Mucosa of stomach (tissue), 1 donor: ENCODE measurements at regions not wholly inside any gene's neighbourhood (a gene's known extent, or its start where the extent isn't known, plus 50 kb on each side); places are given as distances from the start of the nearest gene placed in this dataset.

Experiments
- H3K27me3 ChIP-seq: one replicate; pipeline ENCODE4 v1.7.0; 2013; ENCODE audit warnings: mild to moderate bottlenecking, low read length; ENCODE audit not compliant: control insufficient read depth, insufficient read depth
- H3K36me3 ChIP-seq: one replicate; pipeline ENCODE4 v1.7.0; 2013; ENCODE audit warnings: low read length; ENCODE audit not compliant: control insufficient read depth, insufficient read depth
- H3K4me1 ChIP-seq: one replicate; pipeline ENCODE4 v1.7.0; 2013; ENCODE audit warnings: mild to moderate bottlenecking, low read length; ENCODE audit not compliant: control insufficient read depth, insufficient read depth
- H3K4me3 ChIP-seq: one replicate; pipeline ENCODE4 v1.7.0; 2013; ENCODE audit warnings: low read length
- H3K9ac ChIP-seq: one replicate; pipeline ENCODE4 v1.7.0; 2013; ENCODE audit warnings: mild to moderate bottlenecking, low read length, moderate library complexity
- H3K9me3 ChIP-seq: one replicate; pipeline ENCODE4 v1.7.0; 2013; ENCODE audit warnings: mild to moderate bottlenecking, low read length, moderate library complexity; ENCODE audit not compliant: control insufficient read depth
- donor health status: Pancreatic carcinoma.

GRCh38 chr15:91576096-91576495 is 277.4 kb upstream of the SLCO3A1 start:
- H3K4me1 ChIP-seq = no peaks in the 10 kb centered on the region
- H3K27me3 ChIP-seq = no peaks in the 10 kb centered on the region
- H3K9ac ChIP-seq = no peak overlapping the region
- no peaks in the 10 kb centered on the region for H3K9me3 ChIP-seq
- no peaks in the 10 kb centered on the region for H3K36me3 ChIP-seq
- H3K4me3 ChIP-seq = no peak overlapping the region

GRCh38 chr15:91578511-91578910 is 275.0 kb upstream of the SLCO3A1 start:
- no peaks in the 10 kb centered on the region for H3K36me3 ChIP-seq
- H3K4me3 ChIP-seq = no peak overlapping the region
- no peaks in the 10 kb centered on the region for H3K27me3 ChIP-seq
- H3K9me3 ChIP-seq = no peaks in the 10 kb centered on the region
- H3K9ac ChIP-seq = no peak overlapping the region
- H3K4me1 ChIP-seq = no peaks in the 10 kb centered on the region

DNA sequence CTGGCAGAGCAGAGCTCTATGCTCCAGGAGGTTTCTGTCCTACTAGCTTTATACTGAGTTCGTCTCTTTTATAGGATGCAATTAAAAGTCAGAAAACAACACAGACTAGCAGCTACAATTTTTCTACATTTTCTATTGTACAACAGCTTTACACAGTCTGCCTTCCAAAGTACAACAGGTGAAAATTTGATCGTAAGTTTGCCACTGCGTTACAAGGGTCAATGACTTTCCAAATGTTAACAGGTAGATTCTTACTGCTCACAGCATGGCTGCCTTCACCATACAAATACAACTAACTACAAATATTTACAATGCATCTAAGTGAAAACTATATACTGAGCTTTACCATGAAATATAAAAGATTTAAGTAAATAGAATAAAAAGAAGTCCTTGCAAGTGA is 268.6 kb upstream of the SLCO3A1 start:
- Histone ChIP-seq H3K36me3 (no peaks in the 10 kb centered on the region), H3K4me1 (no peaks in the 10 kb centered on the region), H3K9me3 (no peaks in the 10 kb centered on the region), H3K4me3 (no peak overlapping the region), H3K9ac (no peak overlapping the region), H3K27me3 (no peaks in the 10 kb centered on the region)

DNA sequence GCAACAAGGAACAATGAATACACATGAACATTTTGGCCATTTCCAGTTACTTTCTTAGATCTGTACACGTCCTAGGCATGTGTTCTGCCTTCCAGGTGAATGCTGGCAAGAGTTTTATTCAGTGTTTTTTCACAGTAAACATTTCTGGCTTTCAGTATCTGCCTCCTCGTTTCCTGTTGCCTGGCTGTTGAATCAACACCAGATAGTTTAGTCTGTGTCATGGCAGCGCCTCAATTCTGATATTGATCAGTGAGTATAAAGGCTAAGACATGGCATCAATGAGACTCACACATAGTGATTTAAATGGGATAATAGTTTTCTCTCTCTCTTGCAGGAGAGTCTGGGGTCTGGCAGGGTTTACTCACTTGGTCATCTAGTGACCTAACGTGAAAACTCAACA is 266.9 kb upstream of the SLCO3A1 start:
- Histone ChIP-seq H3K4me1 (no peaks in the 10 kb centered on the region), H3K4me3 (no peak overlapping the region), H3K36me3 (no peaks in the 10 kb centered on the region), H3K9me3 (no peaks in the 10 kb centered on the region), H3K9ac (no peak overlapping the region), H3K27me3 (no peaks in the 10 kb centered on the region)

GRCh38 chr15:91589360-91589759 is 264.1 kb upstream of the SLCO3A1 start:
- H3K4me1 ChIP-seq = no peaks in the 10 kb centered on the region
- no peaks in the 10 kb centered on the region for H3K27me3 ChIP-seq
- no peak overlapping the region for H3K9ac ChIP-seq
- no peak overlapping the region for H3K4me3 ChIP-seq
- no peaks in the 10 kb centered on the region for H3K9me3 ChIP-seq
- H3K36me3 ChIP-seq = no peaks in the 10 kb centered on the region

DNA sequence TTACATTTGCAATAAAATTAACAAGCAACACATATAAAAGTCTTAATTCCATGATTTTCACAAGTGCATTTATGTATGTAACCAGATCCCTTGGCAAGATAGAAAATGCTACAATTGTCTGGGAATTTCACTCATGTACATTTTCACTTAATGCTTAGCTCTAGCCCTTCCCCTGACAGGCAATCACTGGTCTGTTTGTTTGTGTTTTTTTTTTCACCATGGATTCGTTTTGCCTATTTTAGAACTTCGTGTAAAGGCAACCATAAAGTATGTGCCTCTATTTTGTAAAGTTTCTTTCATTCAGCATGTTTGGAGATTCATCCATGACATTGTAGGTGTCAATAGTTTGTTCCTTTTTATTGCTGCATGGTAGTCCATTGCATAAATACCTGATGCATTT is 260.9 kb upstream of the SLCO3A1 start:
- H3K9ac ChIP-seq = no peak overlapping the region
- no peaks in the 10 kb centered on the region for H3K9me3 ChIP-seq
- H3K4me3 ChIP-seq = no peak overlapping the region
- no peaks in the 10 kb centered on the region for H3K4me1 ChIP-seq
- H3K27me3 ChIP-seq = no peaks in the 10 kb centered on the region
- no peaks in the 10 kb centered on the region for H3K36me3 ChIP-seq

DNA sequence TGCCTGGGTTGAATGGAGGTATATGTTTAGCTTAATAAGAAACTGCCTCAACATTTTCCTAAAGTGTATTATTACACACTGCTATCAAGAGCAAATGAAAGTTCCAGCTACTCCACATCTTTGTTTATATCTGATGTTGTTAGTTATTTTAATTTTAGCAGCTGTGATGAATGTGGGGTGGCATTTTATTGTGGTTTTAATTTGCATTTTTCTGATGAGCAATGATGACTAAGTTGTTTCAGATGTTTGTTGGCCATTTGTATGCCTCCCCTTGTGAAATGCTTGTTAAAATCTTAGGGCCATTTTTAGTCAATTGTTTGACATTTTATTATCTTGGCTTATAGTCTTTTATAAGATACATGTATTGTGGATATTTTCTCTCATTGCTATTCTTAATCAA is 260.4 kb upstream of the SLCO3A1 start:
- Histone ChIP-seq H3K9ac (no peak overlapping the region), H3K9me3 (no peaks in the 10 kb centered on the region), H3K4me3 (no peak overlapping the region), H3K4me1 (no peaks in the 10 kb centered on the region), H3K36me3 (no peaks in the 10 kb centered on the region), H3K27me3 (no peaks in the 10 kb centered on the region)

DNA sequence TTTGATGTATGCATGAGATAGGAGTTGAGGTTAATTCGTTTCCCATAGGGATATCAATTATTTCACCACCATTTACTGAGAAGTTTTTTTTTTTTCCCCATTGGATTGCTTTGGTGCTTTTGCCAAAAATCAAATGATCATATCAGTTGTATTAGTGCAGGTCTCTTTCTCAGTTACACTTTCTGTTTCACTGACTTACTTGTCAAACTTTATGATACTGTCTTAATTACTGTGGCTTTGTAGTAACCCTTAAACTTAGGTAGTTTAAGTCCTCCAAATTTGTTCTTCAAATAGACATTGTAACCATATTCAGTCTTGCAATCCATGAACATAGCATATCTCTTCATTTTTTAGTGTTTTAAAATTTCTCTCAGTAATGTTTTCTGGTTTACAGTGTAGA is 259.9 kb upstream of the SLCO3A1 start:
- no peaks in the 10 kb centered on the region for H3K36me3 ChIP-seq
- H3K27me3 ChIP-seq = no peaks in the 10 kb centered on the region
- no peak overlapping the region for H3K9ac ChIP-seq
- no peak overlapping the region for H3K4me3 ChIP-seq
- H3K4me1 ChIP-seq = no peaks in the 10 kb centered on the region
- H3K9me3 ChIP-seq = no peaks in the 10 kb centered on the region

- H3K4me3 ChIP-seq = no peak overlapping the region
- H3K27me3 ChIP-seq = no peaks in the 10 kb centered on the region
- no peaks in the 10 kb centered on the region for H3K36me3 ChIP-seq
- no peak overlapping the region for H3K9ac ChIP-seq
- H3K9me3 ChIP-seq = no peaks in the 10 kb centered on the region
- no peaks in the 10 kb centered on the region for H3K4me1 ChIP-seq
Measured at GRCh38 chr15:91599261-91599660, 254.2 kb upstream of the SLCO3A1 start.

- H3K4me3 ChIP-seq = no peak overlapping the region
- H3K36me3 ChIP-seq = no peaks in the 10 kb centered on the region
- no peaks in the 10 kb centered on the region for H3K9me3 ChIP-seq
- H3K27me3 ChIP-seq = no peaks in the 10 kb centered on the region
- H3K4me1 ChIP-seq = no peaks in the 10 kb centered on the region
- H3K9ac ChIP-seq = no peak overlapping the region
Measured at GRCh38 chr15:91603384-91604080, 250.0 kb upstream of the SLCO3A1 start.

- Histone ChIP-seq H3K9ac (no peak overlapping the region), H3K4me3 (no peak overlapping the region), H3K36me3 (no peaks in the 10 kb centered on the region), H3K4me1 (no peaks in the 10 kb centered on the region), H3K9me3 (no peaks in the 10 kb centered on the region), H3K27me3 (no peaks in the 10 kb centered on the region)
Measured at GRCh38 chr15:91604122-91604521, 249.4 kb upstream of the SLCO3A1 start.

DNA sequence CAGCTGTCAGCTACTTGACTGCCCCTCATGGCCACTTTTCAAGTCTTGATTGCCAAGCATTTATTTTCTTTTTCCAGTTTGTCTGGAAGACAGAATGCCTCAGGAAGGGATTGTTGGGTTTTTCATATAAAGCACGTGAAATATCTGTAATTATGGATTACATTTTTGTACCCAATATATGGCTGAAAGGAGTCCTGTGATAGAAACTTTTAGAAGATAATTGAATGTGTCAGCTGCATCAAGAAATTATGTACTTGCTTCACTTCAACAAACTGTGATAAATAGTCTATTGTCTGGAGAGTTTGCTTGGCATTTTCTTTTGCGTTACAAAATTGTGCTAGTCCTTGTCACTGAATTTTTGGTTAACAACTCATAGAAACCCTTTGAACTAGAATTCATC is 247.9 kb upstream of the SLCO3A1 start:
- no peaks in the 10 kb centered on the region for H3K9me3 ChIP-seq
- H3K9ac ChIP-seq = no peak overlapping the region
- no peaks in the 10 kb centered on the region for H3K27me3 ChIP-seq
- no peaks in the 10 kb centered on the region for H3K4me1 ChIP-seq
- H3K36me3 ChIP-seq = no peaks in the 10 kb centered on the region
- H3K4me3 ChIP-seq = no peak overlapping the region

- no peak overlapping the region for H3K4me3 ChIP-seq
- H3K36me3 ChIP-seq = no peaks in the 10 kb centered on the region
- no peaks in the 10 kb centered on the region for H3K4me1 ChIP-seq
- no peak overlapping the region for H3K9ac ChIP-seq
- no peaks in the 10 kb centered on the region for H3K9me3 ChIP-seq
- H3K27me3 ChIP-seq = no peaks in the 10 kb centered on the region
Measured at GRCh38 chr15:91609231-91609630, 244.3 kb upstream of the SLCO3A1 start.
